Liver (tissue), 8 donors: ENCODE measurements at regions not wholly inside any gene's neighbourhood (a gene's known extent, or its start where the extent isn't known, plus 50 kb on each side); places are given as distances from the start of the nearest gene placed in this dataset.

Experiments used
- DNase-seq: peaks from one replicate; pipeline ENCODE4 v3.0.0-alpha.2; 2017; ENCODE audit warnings: low spot score
- H3K27ac ChIP-seq, 2 donors: one replicate each; pipeline ENCODE4 v1.7.0; 2013; ENCODE audit warnings: inconsistent platforms in 2 of 2, low read length in 2 of 2, control low read depth in 1 of 2, low read depth in 1 of 2, mild to moderate bottlenecking in 1 of 2
- H3K27me3 ChIP-seq, 4 donors: one replicate each; pipeline versions ENCODE4 v1.6.1 to v1.7.0; 2013; ENCODE audit warnings: low read length in 3 of 4, inconsistent platforms in 1 of 4, mild to moderate bottlenecking in 1 of 4, moderate library complexity in 1 of 4; ENCODE audit not compliant: control insufficient read depth in 4 of 4, insufficient read depth in 4 of 4
- H3K36me3 ChIP-seq, 4 donors: one replicate each; pipeline versions ENCODE4 v1.6.1 to v1.7.0; 2013; ENCODE audit warnings: low read length in 3 of 4, mild to moderate bottlenecking in 3 of 4, low read depth in 1 of 4, moderate library complexity in 1 of 4; ENCODE audit not compliant: control insufficient read depth in 4 of 4, insufficient read depth in 3 of 4
- H3K4me1 ChIP-seq, 4 donors: one replicate each; pipeline versions ENCODE4 v1.6.1 to v1.7.0; 2013; ENCODE audit warnings: low read length in 3 of 4, mild to moderate bottlenecking in 3 of 4, moderate library complexity in 1 of 4; ENCODE audit not compliant: control insufficient read depth in 4 of 4, insufficient read depth in 4 of 4
- H3K4me3 ChIP-seq, 3 donors: one replicate each; pipeline versions ENCODE4 v1.6.1 to v1.7.0; 2013; ENCODE audit warnings: low read length in 3 of 3, control low read depth in 1 of 3, low read depth in 1 of 3, mild to moderate bottlenecking in 1 of 3
- H3K9ac ChIP-seq, 2 donors: one replicate each; pipeline ENCODE4 v1.7.0; 2013; ENCODE audit warnings: low read length in 2 of 2, mild to moderate bottlenecking in 2 of 2, moderate library complexity in 2 of 2, control low read depth in 1 of 2, low read depth in 1 of 2
- H3K9me3 ChIP-seq, 4 donors: one replicate each; pipeline versions ENCODE4 v1.6.1 to v1.7.0; 2013; ENCODE audit warnings: low read length in 3 of 4; ENCODE audit not compliant: control insufficient read depth in 4 of 4
- EGR1 ChIP-seq, 2 donors: IDR thresholded peaks; 2 replicates each; pipeline ENCODE4 v1.6.1; 2016 to 2018; ENCODE audit warnings: antibody characterized with exemption in 2 of 2, low read depth in 2 of 2
- FOXA1 ChIP-seq: IDR thresholded peaks from 2 replicates; pipeline ENCODE4 v1.6.1; 2016; ENCODE audit warnings: antibody characterized with exemption
- FOXA2 ChIP-seq: IDR thresholded peaks from 2 replicates; pipeline ENCODE4 v1.6.1; 2016; ENCODE audit warnings: antibody characterized with exemption
- HNF4A ChIP-seq, 2 donors: conservative IDR thresholded peaks; 2 replicates each; pipeline ENCODE4 v1.6.1; 2016; ENCODE audit warnings: antibody characterized with exemption in 2 of 2, mild to moderate bottlenecking in 2 of 2
- JUND ChIP-seq, 2 donors: IDR thresholded peaks; 2 replicates each; pipeline ENCODE4 v1.6.1; 2016; ENCODE audit warnings: antibody characterized with exemption in 2 of 2
- RAD21 ChIP-seq, 2 donors: IDR thresholded peaks; 2 replicates each; pipeline ENCODE4 v1.6.1; 2016; ENCODE audit warnings: antibody characterized with exemption in 2 of 2, mild to moderate bottlenecking in 2 of 2
- RXRA ChIP-seq, 2 donors: IDR thresholded peaks; 2 replicates each; pipeline ENCODE4 v1.6.1; 2017 to 2018; ENCODE audit warnings: antibody characterized with exemption in 2 of 2, mild to moderate bottlenecking in 1 of 2
- SP1 ChIP-seq: IDR thresholded peaks from 2 replicates; pipeline ENCODE4 v1.6.1; 2018; ENCODE audit warnings: antibody characterized with exemption, mild to moderate bottlenecking
- TAF1 ChIP-seq: conservative IDR thresholded peaks from 2 replicates; pipeline ENCODE4 v1.6.1; 2016; ENCODE audit warnings: antibody characterized with exemption, mild to moderate bottlenecking
- YY1 ChIP-seq: IDR thresholded peaks from 2 replicates; pipeline ENCODE4 v1.6.1; 2016; ENCODE audit warnings: antibody characterized with exemption, mild to moderate bottlenecking
- WGBS: extraction: QIAGEN DNeasy Blood & Tissue Kit; methylation state at CpG from one replicate; pipeline ENCODE4 v1.1.7; 2013; 5-methylcytosine and 5-hydroxymethylcytosine counted together
- TF ChIP-seq, protein P1 (sequence below): IDR thresholded peaks from 2 replicates; pipeline ENCODE4 v1.6.1; 2016; ENCODE audit warnings: antibody characterized with exemption
- TF ChIP-seq, protein P2 (sequence below): fragments of 150-350 bp; IDR thresholded peaks from 2 replicates; pipeline ENCODE4 v1.5.1; 2017; ENCODE audit warnings: improper control_type of control experiment, low read depth, low read length; ENCODE audit not compliant: missing input control
- TF ChIP-seq, protein P3 (sequence below): IDR thresholded peaks from 2 replicates; pipeline ENCODE4 v1.6.1; 2016; ENCODE audit warnings: antibody characterized with exemption, mild to moderate bottlenecking
- TF ChIP-seq, protein P4 (sequence below): IDR thresholded peaks from 2 replicates; pipeline ENCODE4 v1.6.1; 2016; ENCODE audit warnings: antibody characterized with exemption
- TF ChIP-seq, protein P5 (sequence below): IDR thresholded peaks from 2 replicates; pipeline ENCODE4 v1.6.1; 2016; ENCODE audit warnings: antibody characterized with exemption
- donor health status: healthy.
- donor health status: healthy.
- donor health status: healthy.
- donor health status: healthy.
- donor health status: healthy.

DNA sequence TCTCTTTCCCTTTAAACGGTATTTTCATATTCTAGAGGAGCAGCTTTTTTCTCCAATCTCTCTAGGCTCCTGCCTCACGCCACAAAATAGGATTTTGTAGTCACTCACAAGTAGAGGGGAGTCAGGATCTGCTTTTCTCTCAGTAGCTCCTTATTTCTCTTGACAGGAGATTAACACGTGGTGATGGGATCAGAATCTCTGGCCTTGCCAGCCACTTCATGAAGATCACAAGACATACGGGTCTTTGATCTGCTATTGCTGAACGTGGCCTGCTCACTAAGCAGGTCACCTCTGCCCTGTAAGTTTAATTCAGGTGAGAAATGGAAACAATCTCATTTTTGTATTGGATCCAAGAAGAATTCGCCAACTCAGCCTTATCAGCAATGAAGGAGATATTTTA is 257.5 kb downstream of the DIRAS2 start:
- Histone ChIP-seq H3K27ac (no peak overlapping the region), H3K27me3 (peaks cover 0 to 7% (median 0%) of the 10 kb centered on the region in 4 donors), H3K4me1 (no peaks in the 10 kb centered on the region), H3K4me3 (no peak overlapping the region), H3K9ac (no peak overlapping the region), H3K9me3 (no peaks in the 10 kb centered on the region), H3K36me3 (no peaks in the 10 kb centered on the region)
- 61% methylated on average over 6 of the region's 6 CpGs for WGBS
- DNase-seq, result no peak
- TF ChIP-seq, protein P1, sequence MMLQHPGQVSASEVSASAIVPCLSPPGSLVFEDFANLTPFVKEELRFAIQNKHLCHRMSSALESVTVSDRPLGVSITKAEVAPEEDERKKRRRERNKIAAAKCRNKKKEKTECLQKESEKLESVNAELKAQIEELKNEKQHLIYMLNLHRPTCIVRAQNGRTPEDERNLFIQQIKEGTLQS, result no peak
- TF ChIP-seq RAD21 (IDR thresholded peaks at IDR 0.05), result no peak
- TF ChIP-seq FOXA2, result no peak
- TF ChIP-seq, protein P2, sequence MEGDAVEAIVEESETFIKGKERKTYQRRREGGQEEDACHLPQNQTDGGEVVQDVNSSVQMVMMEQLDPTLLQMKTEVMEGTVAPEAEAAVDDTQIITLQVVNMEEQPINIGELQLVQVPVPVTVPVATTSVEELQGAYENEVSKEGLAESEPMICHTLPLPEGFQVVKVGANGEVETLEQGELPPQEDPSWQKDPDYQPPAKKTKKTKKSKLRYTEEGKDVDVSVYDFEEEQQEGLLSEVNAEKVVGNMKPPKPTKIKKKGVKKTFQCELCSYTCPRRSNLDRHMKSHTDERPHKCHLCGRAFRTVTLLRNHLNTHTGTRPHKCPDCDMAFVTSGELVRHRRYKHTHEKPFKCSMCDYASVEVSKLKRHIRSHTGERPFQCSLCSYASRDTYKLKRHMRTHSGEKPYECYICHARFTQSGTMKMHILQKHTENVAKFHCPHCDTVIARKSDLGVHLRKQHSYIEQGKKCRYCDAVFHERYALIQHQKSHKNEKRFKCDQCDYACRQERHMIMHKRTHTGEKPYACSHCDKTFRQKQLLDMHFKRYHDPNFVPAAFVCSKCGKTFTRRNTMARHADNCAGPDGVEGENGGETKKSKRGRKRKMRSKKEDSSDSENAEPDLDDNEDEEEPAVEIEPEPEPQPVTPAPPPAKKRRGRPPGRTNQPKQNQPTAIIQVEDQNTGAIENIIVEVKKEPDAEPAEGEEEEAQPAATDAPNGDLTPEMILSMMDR, result no peak
- no peak for TF ChIP-seq EGR1 (IDR thresholded peaks at IDR 0.05; ENCODE audit: low read depth in 2 of 2)
- TF ChIP-seq RXRA (IDR thresholded peaks at IDR 0.05), result no peak
- no peak for TF ChIP-seq YY1
- no peak for TF ChIP-seq FOXA1
- TF ChIP-seq SP1, result no peak
- TF ChIP-seq, protein P3, sequence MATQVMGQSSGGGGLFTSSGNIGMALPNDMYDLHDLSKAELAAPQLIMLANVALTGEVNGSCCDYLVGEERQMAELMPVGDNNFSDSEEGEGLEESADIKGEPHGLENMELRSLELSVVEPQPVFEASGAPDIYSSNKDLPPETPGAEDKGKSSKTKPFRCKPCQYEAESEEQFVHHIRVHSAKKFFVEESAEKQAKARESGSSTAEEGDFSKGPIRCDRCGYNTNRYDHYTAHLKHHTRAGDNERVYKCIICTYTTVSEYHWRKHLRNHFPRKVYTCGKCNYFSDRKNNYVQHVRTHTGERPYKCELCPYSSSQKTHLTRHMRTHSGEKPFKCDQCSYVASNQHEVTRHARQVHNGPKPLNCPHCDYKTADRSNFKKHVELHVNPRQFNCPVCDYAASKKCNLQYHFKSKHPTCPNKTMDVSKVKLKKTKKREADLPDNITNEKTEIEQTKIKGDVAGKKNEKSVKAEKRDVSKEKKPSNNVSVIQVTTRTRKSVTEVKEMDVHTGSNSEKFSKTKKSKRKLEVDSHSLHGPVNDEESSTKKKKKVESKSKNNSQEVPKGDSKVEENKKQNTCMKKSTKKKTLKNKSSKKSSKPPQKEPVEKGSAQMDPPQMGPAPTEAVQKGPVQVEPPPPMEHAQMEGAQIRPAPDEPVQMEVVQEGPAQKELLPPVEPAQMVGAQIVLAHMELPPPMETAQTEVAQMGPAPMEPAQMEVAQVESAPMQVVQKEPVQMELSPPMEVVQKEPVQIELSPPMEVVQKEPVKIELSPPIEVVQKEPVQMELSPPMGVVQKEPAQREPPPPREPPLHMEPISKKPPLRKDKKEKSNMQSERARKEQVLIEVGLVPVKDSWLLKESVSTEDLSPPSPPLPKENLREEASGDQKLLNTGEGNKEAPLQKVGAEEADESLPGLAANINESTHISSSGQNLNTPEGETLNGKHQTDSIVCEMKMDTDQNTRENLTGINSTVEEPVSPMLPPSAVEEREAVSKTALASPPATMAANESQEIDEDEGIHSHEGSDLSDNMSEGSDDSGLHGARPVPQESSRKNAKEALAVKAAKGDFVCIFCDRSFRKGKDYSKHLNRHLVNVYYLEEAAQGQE, result no peak
- no peak for TF ChIP-seq TAF1

DNA sequence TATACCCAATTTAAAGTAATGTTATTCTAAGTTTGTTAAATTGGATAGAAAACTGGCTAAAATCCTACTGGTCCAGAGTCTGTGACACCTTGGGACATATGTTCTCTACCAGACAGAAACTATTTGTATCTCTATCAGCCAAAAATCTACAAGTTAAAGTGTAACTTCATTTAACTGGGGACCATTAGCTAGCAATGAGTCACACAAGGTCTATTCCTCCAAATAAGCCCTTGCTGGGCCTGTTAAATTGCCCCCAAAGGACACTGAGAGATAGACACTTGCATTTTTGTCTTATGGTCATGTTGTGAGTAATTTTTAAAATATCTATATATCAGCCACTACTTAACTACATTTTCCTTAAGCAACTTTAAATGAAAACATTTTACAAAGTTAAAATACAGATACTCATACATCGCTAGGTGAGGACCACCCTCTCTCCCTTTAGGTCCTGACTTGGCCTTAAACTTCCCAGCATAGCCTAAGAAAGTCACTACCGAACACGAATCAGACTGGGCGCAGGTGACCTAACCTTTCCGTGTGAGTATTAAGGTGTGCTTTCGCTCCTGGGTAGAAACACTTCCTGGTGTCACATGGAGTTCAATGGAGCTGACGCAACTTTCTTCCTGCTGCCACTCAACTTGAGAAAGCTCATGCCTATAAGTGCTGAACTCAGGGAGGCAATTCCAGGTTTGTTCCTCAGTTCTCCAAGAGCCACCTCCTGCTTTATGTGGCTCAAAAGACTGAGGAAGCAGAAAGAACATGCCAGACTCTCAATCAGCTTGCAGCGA is 249.1 kb downstream of the DIRAS2 start:
- TF ChIP-seq HNF4A (conservative IDR thresholded peaks at IDR 0.05) (no peak), JUND (IDR thresholded peaks at IDR 0.05) (no peak), RAD21 (IDR thresholded peaks at IDR 0.05) (no peak), FOXA2 (no peak), RXRA (IDR thresholded peaks at IDR 0.05) (no peak), SP1 (no peak), YY1 (no peak), FOXA1 (no peak)
- TF ChIP-seq, protein P1, result no peak
- TF ChIP-seq, protein P4, sequence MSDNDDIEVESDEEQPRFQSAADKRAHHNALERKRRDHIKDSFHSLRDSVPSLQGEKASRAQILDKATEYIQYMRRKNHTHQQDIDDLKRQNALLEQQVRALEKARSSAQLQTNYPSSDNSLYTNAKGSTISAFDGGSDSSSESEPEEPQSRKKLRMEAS, result no peak
- TF ChIP-seq, protein P5, sequence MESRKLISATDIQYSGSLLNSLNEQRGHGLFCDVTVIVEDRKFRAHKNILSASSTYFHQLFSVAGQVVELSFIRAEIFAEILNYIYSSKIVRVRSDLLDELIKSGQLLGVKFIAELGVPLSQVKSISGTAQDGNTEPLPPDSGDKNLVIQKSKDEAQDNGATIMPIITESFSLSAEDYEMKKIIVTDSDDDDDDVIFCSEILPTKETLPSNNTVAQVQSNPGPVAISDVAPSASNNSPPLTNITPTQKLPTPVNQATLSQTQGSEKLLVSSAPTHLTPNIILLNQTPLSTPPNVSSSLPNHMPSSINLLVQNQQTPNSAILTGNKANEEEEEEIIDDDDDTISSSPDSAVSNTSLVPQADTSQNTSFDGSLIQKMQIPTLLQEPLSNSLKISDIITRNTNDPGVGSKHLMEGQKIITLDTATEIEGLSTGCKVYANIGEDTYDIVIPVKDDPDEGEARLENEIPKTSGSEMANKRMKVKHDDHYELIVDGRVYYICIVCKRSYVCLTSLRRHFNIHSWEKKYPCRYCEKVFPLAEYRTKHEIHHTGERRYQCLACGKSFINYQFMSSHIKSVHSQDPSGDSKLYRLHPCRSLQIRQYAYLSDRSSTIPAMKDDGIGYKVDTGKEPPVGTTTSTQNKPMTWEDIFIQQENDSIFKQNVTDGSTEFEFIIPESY, result no peak
- Histone ChIP-seq H3K9me3 (no peaks in the 10 kb centered on the region), H3K27me3 (no peaks in the 10 kb centered on the region), H3K9ac (no peak overlapping the region), H3K27ac (no peak overlapping the region), H3K36me3 (no peaks in the 10 kb centered on the region), H3K4me1 (no peaks in the 10 kb centered on the region), H3K4me3 (no peak overlapping the region)
- DNase-seq, result no peak
- 94% methylated on average over 8 of the region's 8 CpGs for WGBS
